Uterus (tissue), 2 donors: ENCODE measurements at regions not wholly inside any gene's neighbourhood (a gene's known extent, or its start where the extent isn't known, plus 50 kb on each side); places are given as distances from the start of the nearest gene placed in this dataset.

Source experiments
- POLR2A ChIP-seq, 2 donors: fragments of 450-650 bp; IDR thresholded peaks; one replicate each; pipeline ENCODE4 v1.6.1; 2016; ENCODE audit warnings: antibody characterized with exemption in 2 of 2, mild to moderate bottlenecking in 1 of 2, moderate library complexity in 1 of 2
- TF ChIP-seq, protein P1 (sequence below), 4 experiments: fragments of 200-600 bp in 2 of 4; fragments of 450-650 bp in 2 of 4; sonication (generic) in 2 of 4; IDR thresholded peaks; one replicate each; pipeline ENCODE4 v1.5.1; 2016 to 2019; ENCODE audit warnings: antibody characterized with exemption in 4 of 4, mild to moderate bottlenecking in 2 of 4, moderate library complexity in 1 of 4

- TF ChIP-seq, protein P1, sequence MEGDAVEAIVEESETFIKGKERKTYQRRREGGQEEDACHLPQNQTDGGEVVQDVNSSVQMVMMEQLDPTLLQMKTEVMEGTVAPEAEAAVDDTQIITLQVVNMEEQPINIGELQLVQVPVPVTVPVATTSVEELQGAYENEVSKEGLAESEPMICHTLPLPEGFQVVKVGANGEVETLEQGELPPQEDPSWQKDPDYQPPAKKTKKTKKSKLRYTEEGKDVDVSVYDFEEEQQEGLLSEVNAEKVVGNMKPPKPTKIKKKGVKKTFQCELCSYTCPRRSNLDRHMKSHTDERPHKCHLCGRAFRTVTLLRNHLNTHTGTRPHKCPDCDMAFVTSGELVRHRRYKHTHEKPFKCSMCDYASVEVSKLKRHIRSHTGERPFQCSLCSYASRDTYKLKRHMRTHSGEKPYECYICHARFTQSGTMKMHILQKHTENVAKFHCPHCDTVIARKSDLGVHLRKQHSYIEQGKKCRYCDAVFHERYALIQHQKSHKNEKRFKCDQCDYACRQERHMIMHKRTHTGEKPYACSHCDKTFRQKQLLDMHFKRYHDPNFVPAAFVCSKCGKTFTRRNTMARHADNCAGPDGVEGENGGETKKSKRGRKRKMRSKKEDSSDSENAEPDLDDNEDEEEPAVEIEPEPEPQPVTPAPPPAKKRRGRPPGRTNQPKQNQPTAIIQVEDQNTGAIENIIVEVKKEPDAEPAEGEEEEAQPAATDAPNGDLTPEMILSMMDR (IDR thresholded peaks at IDR 0.05), result no peak
- no peak for TF ChIP-seq POLR2A (IDR thresholded peaks at IDR 0.05)
Observed at GRCh38 chr3:61369678-61370077, 118.4 kb upstream of the FHIT start.
